ENCODE measurements at regions not wholly inside any gene's neighbourhood (a gene's known extent, or its start where the extent isn't known, plus 50 kb on each side); places are given as distances from the start of the nearest gene placed in this dataset.

- TF ChIP-seq RAD21 (IDR thresholded peaks at IDR 0.05; ENCODE audit: low read length) (no peak), CTCF (IDR thresholded peaks at IDR 0.05) (no peak)
Measured at GRCh38 chr2:195021711-195022507, 635.1 kb upstream of the SLC39A10 start.
